ENCODE measurements at regions not wholly inside any gene's neighbourhood (a gene's known extent, or its start where the extent isn't known, plus 50 kb on each side); places are given as distances from the start of the nearest gene placed in this dataset.

DNA sequence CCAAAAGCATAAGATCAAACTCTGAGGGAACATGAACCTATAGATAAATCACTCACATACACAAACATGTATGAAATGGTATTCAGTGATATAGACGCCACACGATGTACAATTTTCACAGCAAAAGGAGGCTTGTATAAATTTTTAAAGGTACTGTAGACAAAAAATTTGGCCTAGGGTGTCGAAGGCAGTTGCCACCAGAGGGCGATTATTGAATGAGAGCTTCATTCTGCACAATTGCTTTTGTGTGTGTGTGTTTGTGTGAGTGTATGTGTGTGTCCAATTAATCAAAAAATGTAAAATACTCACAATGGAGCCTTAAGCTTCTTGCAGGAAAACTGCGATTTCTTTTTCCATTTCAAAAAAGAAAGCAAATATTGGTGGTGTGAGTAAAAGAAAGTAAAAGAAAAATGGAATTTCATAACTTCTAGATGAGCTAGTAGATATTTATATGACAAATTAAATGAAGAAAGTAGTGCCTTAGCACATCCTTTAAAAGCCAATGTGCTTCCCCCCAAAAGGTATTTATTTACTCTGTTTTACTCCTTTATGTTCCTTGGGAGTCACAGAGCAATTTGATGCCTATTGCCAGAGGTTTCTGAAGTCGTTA, 800.1 kb downstream of the SATB2 start:
- DNase-seq (no peak), ATAC-seq (no peak)
- H3K4me3 Mint-ChIP-seq = no peak overlapping the region
- no peaks in the 10 kb centered on the region for H3K36me3 Mint-ChIP-seq
- no peaks in the 10 kb centered on the region for H3K9me3 Mint-ChIP-seq (ENCODE audit: low read depth)
- H3K27ac Mint-ChIP-seq = no peak overlapping the region
- no peaks in the 10 kb centered on the region for H3K4me1 Mint-ChIP-seq
- CTCF ChIA-PET = interaction anchor here (1.4 kb wide), 1 partner anchor 18 kb away, joined by 3 read pairs; no protein-coding TSS in a partner anchor
- no peaks in the 10 kb centered on the region for H3K27me3 Mint-ChIP-seq

GRCh38 chr2:198656869-198657268, 800.9 kb downstream of the SATB2 start:
- no peak for DNase-seq
- no peak overlapping the region for H3K4me3 Mint-ChIP-seq
- no peaks in the 10 kb centered on the region for H3K27me3 Mint-ChIP-seq
- no peak for ATAC-seq
- H3K9me3 Mint-ChIP-seq (ENCODE audit: low read depth) = no peaks in the 10 kb centered on the region
- H3K4me1 Mint-ChIP-seq = no peaks in the 10 kb centered on the region
- CTCF ChIA-PET = interaction anchor here (1.4 kb wide), 1 partner anchor 19 kb away, joined by 3 read pairs; no protein-coding TSS in a partner anchor
- H3K36me3 Mint-ChIP-seq = no peaks in the 10 kb centered on the region
- no peak overlapping the region for H3K27ac Mint-ChIP-seq

- no peaks in the 10 kb centered on the region for H3K27me3 Mint-ChIP-seq
- no peaks in the 10 kb centered on the region for H3K4me1 Mint-ChIP-seq
- H3K36me3 Mint-ChIP-seq = no peaks in the 10 kb centered on the region
- DNase-seq (no peak), ATAC-seq (no peak)
- H3K27ac Mint-ChIP-seq = no peak overlapping the region
- no peak overlapping the region for H3K4me3 Mint-ChIP-seq
- CTCF ChIA-PET = no interaction called here
- no peaks in the 10 kb centered on the region for H3K9me3 Mint-ChIP-seq (ENCODE audit: low read depth)
Observed at GRCh38 chr2:198654646-198655045, 803.1 kb downstream of the SATB2 start.

DNA sequence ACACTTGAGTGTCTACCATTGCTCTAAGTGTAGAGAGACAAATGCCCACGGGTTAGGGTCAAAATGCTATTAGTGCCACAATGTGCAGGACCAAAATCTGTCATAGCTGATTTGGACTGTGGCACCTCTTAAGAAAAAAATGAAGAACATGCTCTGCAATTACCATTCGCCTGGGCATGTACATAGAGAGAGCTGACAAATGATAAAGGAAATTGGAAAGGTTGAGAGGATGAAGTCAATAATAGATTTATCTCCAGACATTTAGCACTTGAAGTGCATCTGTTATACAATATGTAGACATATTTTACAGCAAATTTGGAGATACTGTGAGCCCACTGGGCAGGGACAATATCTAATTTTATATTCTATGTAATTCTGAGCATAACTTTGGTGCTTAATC, 804.4 kb downstream of the SATB2 start:
- H3K27ac Mint-ChIP-seq = no peak overlapping the region
- H3K4me1 Mint-ChIP-seq = no peaks in the 10 kb centered on the region
- ATAC-seq (no peak), DNase-seq (no peak)
- H3K9me3 Mint-ChIP-seq (ENCODE audit: low read depth) = no peaks in the 10 kb centered on the region
- no peaks in the 10 kb centered on the region for H3K27me3 Mint-ChIP-seq
- no peaks in the 10 kb centered on the region for H3K36me3 Mint-ChIP-seq
- H3K4me3 Mint-ChIP-seq = no peak overlapping the region
- CTCF ChIA-PET = no interaction called here

DNA sequence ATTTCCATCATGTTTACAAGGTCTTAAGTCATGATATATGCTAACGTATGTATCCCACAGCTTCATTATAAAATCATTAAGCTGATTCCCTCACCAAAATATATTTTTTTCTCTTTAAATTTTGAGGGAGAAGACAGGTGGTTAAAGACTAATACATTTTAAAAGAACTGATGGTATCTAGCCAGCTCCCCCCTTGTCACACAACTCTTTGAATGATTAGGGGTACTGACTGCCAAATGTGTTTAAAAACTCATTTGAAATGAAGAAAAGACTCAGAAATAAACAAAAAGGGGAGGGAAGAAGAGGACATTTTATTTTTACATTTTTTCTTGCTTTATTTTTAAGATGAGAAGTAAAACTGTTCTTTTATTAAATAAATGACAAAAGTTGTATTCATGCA, 805.3 kb downstream of the SATB2 start:
- Mint-ChIP-seq H3K4me3 (no peak overlapping the region), H3K27me3 (no peaks in the 10 kb centered on the region), H3K4me1 (no peaks in the 10 kb centered on the region), H3K36me3 (no peaks in the 10 kb centered on the region), H3K9me3 (ENCODE audit: low read depth) (no peaks in the 10 kb centered on the region), H3K27ac (no peak overlapping the region)
- DNase-seq = no peak
- no peak for ATAC-seq
- CTCF ChIA-PET = no interaction called here

DNA sequence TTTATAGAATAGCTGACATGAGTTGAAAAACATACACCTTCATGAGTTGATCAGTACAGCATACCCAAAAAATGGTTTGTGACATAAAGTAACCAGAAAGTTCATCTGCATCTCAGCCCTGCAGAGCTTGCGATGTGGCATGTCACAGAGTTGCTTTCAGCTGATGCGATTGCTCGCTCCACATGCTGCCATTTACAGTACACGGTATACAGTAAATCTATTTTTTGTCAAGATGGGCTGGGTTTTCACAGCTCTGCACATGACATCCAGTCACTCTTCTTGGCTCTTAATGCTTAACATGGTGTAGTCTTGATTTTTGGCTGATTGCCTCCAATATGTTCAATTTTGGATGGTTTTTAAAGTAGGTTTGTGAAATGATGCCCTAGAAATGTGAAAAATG, 811.9 kb downstream of the SATB2 start:
- no peaks in the 10 kb centered on the region for H3K36me3 Mint-ChIP-seq
- no peak for DNase-seq
- H3K27me3 Mint-ChIP-seq = no peaks in the 10 kb centered on the region
- no peaks in the 10 kb centered on the region for H3K4me1 Mint-ChIP-seq
- no peak overlapping the region for H3K27ac Mint-ChIP-seq
- no peak for ATAC-seq
- H3K9me3 Mint-ChIP-seq (ENCODE audit: low read depth) = no peaks in the 10 kb centered on the region
- no peak overlapping the region for H3K4me3 Mint-ChIP-seq
- CTCF ChIA-PET = no interaction called here

DNA sequence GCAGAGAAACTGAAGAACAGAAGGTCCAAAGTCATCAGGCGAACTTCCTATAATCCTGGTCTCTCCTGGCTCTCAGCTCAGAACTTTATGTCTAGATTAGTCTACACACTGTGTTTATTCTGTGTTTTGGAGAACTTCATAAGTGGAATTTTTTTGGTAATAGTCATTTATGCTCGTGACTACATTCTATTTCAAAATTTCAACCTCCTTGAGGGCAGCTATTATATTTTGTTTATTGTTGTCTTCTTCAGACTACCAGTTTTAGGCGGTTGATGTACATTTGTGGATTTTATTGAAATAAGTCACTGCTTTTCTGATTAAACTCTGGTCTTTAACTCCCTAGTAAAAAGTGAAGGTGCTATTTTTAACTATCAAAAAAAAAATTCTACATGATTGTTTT, 816.6 kb downstream of the SATB2 start:
- no peak for ATAC-seq
- Mint-ChIP-seq H3K27me3 (no peaks in the 10 kb centered on the region), H3K9me3 (ENCODE audit: low read depth) (no peaks in the 10 kb centered on the region), H3K4me1 (no peaks in the 10 kb centered on the region), H3K4me3 (no peak overlapping the region), H3K36me3 (no peaks in the 10 kb centered on the region), H3K27ac (no peak overlapping the region)
- no peak for DNase-seq
- CTCF ChIA-PET = no interaction called here

DNA sequence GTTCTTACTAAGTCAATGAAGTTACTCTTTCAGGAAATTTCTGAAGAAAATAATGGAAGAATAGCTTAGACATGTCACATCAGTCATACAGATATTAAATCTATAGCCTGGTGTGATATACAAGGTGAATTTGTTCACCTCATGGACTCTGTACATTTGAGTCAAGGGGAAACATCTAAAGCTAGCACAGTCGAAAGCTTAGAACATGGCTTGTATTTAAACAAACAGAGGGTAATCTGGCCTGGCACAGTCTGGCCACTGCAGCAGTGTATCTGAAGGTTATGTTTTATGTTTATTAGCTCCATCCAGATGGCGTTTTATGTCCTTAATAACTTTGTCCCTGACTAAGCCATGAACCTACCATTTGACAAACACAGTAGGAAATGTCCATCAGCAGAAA, 817.3 kb downstream of the SATB2 start:
- H3K27me3 Mint-ChIP-seq = no peaks in the 10 kb centered on the region
- H3K36me3 Mint-ChIP-seq = no peaks in the 10 kb centered on the region
- H3K4me1 Mint-ChIP-seq = no peaks in the 10 kb centered on the region
- no peak overlapping the region for H3K27ac Mint-ChIP-seq
- CTCF ChIA-PET = no interaction called here
- ATAC-seq (no peak), DNase-seq (no peak)
- H3K4me3 Mint-ChIP-seq = no peak overlapping the region
- H3K9me3 Mint-ChIP-seq (ENCODE audit: low read depth) = no peaks in the 10 kb centered on the region

DNA sequence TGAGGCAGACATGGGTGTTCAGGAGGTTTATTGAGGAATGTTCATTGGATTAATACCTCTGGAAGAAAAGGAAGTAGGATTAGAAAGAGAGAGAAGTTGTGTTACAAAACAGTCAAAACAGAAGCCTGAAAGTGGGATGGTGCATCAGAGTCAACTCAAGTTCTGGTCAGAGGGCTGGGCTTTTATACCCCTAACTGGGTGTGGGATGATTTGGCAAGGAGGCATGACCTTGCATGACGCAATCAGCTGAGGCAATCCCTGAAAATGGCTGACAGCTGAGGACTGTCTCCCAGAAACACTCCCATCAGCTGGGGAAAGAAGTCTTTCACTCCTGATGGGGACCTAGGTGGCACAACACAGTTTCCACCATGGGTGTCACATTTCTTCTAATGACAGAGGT, 818.2 kb downstream of the SATB2 start:
- CTCF ChIA-PET = no interaction called here
- no peak overlapping the region for H3K4me3 Mint-ChIP-seq
- no peak overlapping the region for H3K27ac Mint-ChIP-seq
- no peaks in the 10 kb centered on the region for H3K36me3 Mint-ChIP-seq
- H3K4me1 Mint-ChIP-seq = no peaks in the 10 kb centered on the region
- no peak for DNase-seq
- H3K27me3 Mint-ChIP-seq = no peaks in the 10 kb centered on the region
- no peaks in the 10 kb centered on the region for H3K9me3 Mint-ChIP-seq (ENCODE audit: low read depth)
- ATAC-seq = no peak

DNA sequence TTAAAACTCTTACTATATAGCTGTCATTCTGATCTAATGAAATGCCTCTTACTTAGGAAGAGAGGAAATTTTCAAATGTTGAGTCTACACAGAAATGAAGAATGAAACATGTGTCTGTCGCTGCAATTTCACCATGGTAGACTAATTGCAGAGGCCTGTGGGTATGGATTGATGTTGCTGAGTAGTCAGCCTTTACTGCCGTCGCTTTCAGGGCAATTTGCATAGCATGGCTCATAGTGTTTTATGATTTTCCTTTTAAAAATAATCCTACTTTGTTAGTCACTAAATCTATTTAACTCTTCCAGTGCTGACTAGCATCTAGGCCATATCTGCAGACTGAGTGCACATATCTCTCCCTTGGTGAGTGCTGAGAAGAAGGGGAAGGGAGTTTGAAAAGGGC, 819.2 kb downstream of the SATB2 start:
- no peak overlapping the region for H3K27ac Mint-ChIP-seq
- CTCF ChIA-PET = no interaction called here

GRCh38 chr2:198630384-198630783, 826.0 kb downstream of the PLCL1 start:
- H3K4me3 Mint-ChIP-seq = no peak overlapping the region
- no peaks in the 10 kb centered on the region for H3K27me3 Mint-ChIP-seq
- DNase-seq = no peak
- CTCF ChIA-PET = no interaction called here
- H3K36me3 Mint-ChIP-seq = no peaks in the 10 kb centered on the region
- no peaks in the 10 kb centered on the region for H3K4me1 Mint-ChIP-seq
- no peak overlapping the region for H3K27ac Mint-ChIP-seq
- no peak for ATAC-seq
- H3K9me3 Mint-ChIP-seq (ENCODE audit: low read depth) = no peaks in the 10 kb centered on the region

More for the DNA sequence above, 819.2 kb downstream of the SATB2 start:
- Mint-ChIP-seq H3K36me3 (no peaks in the 10 kb centered on the region), H3K27me3 (no peaks in the 10 kb centered on the region), H3K4me3 (no peak overlapping the region), H3K4me1 (no peaks in the 10 kb centered on the region), H3K9me3 (ENCODE audit: low read depth) (no peaks in the 10 kb centered on the region)
- no peak for ATAC-seq
- DNase-seq = no peak

- no peak overlapping the region for H3K27ac Mint-ChIP-seq
- no peak for DNase-seq
- H3K4me3 Mint-ChIP-seq = no peak overlapping the region
- CTCF ChIA-PET = no interaction called here
- no peaks in the 10 kb centered on the region for H3K4me1 Mint-ChIP-seq
- no peaks in the 10 kb centered on the region for H3K36me3 Mint-ChIP-seq
- ATAC-seq = no peak
- no peaks in the 10 kb centered on the region for H3K27me3 Mint-ChIP-seq
- no peaks in the 10 kb centered on the region for H3K9me3 Mint-ChIP-seq (ENCODE audit: low read depth)
Observed at GRCh38 chr2:198628596-198628995, 824.2 kb downstream of the PLCL1 start.

DNA sequence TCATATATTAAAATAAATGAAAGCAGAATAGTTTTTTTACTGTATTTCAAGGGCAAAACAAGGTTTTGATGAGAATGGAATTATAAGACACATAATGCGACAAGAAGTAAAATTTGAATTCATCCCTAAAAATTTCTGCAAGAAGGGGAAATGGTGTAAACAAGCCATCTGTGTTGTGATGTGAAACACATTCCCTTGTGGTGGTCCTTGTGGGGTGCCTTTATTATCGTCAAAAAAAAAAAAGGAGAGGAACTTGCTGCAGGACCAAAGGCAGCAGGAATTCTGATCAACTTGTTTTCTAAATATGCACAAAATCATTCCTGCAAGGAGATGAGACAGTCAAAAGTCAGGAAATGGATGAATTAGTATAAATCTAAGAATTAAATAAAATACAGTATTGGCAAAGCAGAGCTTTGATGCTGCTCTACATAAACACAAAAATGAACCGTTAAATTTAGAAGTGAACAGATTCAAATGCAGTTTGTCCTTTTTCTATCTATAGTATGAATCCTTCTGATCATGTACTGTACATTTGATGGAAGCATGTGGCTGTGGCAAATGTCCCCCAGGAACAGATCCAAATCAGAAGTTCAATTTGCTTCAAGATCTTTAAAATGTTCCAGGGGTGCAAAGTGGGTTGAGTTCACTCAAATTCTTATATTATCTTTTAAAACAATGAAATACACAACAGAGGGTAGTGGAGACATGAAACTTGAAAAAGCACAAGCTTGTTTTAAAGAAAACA, 818.8 kb downstream of the PLCL1 start:
- Mint-ChIP-seq H3K27ac (no peak overlapping the region), H3K27me3 (no peaks in the 10 kb centered on the region), H3K36me3 (no peaks in the 10 kb centered on the region), H3K4me1 (no peaks in the 10 kb centered on the region), H3K4me3 (no peak overlapping the region), H3K9me3 (ENCODE audit: low read depth) (no peaks in the 10 kb centered on the region)
- DNase-seq (no peak), ATAC-seq (no peak)
- CTCF ChIA-PET = no interaction called here

DNA sequence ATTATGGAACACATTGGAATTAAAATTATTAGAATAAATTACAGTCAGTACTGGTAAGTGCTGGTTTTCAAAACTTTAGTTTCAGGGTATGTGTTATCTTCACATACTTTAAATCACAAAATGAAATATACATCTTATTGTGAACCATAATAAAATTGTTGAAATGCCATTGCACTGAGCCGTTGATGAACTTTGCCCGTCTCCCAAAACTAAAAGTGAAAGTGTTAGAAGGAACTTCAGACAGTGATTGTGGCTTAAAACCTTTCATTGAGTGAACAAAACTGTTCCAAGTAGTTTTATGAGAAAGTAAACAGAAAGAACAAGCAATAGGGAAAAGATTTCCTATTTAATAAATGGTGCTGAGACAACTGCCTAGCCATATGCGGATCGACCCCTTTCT, 811.6 kb downstream of the PLCL1 start:
- H3K27ac Mint-ChIP-seq = no peak overlapping the region
- H3K27me3 Mint-ChIP-seq = no peaks in the 10 kb centered on the region
- H3K36me3 Mint-ChIP-seq = no peaks in the 10 kb centered on the region
- ATAC-seq = no peak
- H3K4me3 Mint-ChIP-seq = no peak overlapping the region
- no peaks in the 10 kb centered on the region for H3K9me3 Mint-ChIP-seq (ENCODE audit: low read depth)
- DNase-seq = no peak
- no peaks in the 10 kb centered on the region for H3K4me1 Mint-ChIP-seq
- CTCF ChIA-PET = no interaction called here
